GM19395 (cell line): ENCODE measurements at regions not wholly inside any gene's neighbourhood (a gene's known extent, or its start where the extent isn't known, plus 50 kb on each side); places are given as distances from the start of the nearest gene placed in this dataset.
"Not testable (repeated sequence)": the region's sequence is repeated elsewhere in the genome, so short reads cannot be mapped to it uniquely, and the experiment has no call there.

ENCODE experiments used
- ATAC-seq: cut with Tn5 transposase; IDR thresholded peaks from one replicate; pipeline ENCODE4 v1.9.1; 2021; ENCODE audit warnings: mild to moderate bottlenecking, moderate library complexity; ENCODE audit not compliant: unreplicated experiment

- no peak for ATAC-seq
Measured at GRCh38 chr15:70242951-70243685, 145.4 kb upstream of the TLE3 start.

GRCh38 chr15:70241561-70242320 is 144.0 kb upstream of the TLE3 start:
- ATAC-seq: no peak

GRCh38 chr15:70240820-70241430 is 143.2 kb upstream of the TLE3 start:
- ATAC-seq: no peak

GRCh38 chr15:70240082-70240481 is 142.4 kb upstream of the TLE3 start:
- peak; percentile 80 for ATAC-seq

- ATAC-seq: no peak
Measured at GRCh38 chr15:70238917-70239316, 141.2 kb upstream of the TLE3 start.

- ATAC-seq: no peak
Measured at GRCh38 chr15:70237626-70238025, 139.9 kb upstream of the TLE3 start.

GRCh38 chr15:70236341-70237086 is 138.8 kb upstream of the TLE3 start:
- no peak for ATAC-seq

- ATAC-seq: no peak
Measured at GRCh38 chr15:70235347-70235746, 137.6 kb upstream of the TLE3 start.

- no peak for ATAC-seq
Measured at GRCh38 chr15:70234256-70234905, 136.7 kb upstream of the TLE3 start.

GRCh38 chr15:70231484-70231883 is 133.8 kb upstream of the TLE3 start:
- ATAC-seq: no peak

GRCh38 chr15:70227918-70228317 is 130.2 kb upstream of the TLE3 start:
- not testable (repeated sequence) for ATAC-seq

GRCh38 chr15:70227147-70227546 is 129.4 kb upstream of the TLE3 start:
- ATAC-seq: no peak

- ATAC-seq: no peak
Measured at GRCh38 chr15:70226337-70226980, 128.7 kb upstream of the TLE3 start.

GRCh38 chr15:70225416-70225815 is 127.7 kb upstream of the TLE3 start:
- ATAC-seq: no peak

GRCh38 chr15:70222606-70223005 is 124.9 kb upstream of the TLE3 start:
- no peak for ATAC-seq

- ATAC-seq: no peak
Measured at GRCh38 chr15:70220490-70221096, 122.9 kb upstream of the TLE3 start.

GRCh38 chr15:70219966-70220365 is 122.2 kb upstream of the TLE3 start:
- ATAC-seq: no peak

- ATAC-seq: no peak
Measured at GRCh38 chr15:70219256-70219895, 121.7 kb upstream of the TLE3 start.
